Transverse colon (tissue), 4 donors: ENCODE measurements at regions not wholly inside any gene's neighbourhood (a gene's known extent, or its start where the extent isn't known, plus 50 kb on each side); places are given as distances from the start of the nearest gene placed in this dataset.

Source experiments
- DNase-seq: peaks from one replicate; pipeline ENCODE4 v3.0.0-alpha.2; 2019
- H3K27ac ChIP-seq, 4 donors: fragments of 200-600 bp; sonication (generic); 2 replicates each; pipeline ENCODE4 v1.5.1; 2016 to 2018; ENCODE audit warnings: inconsistent platforms in 4 of 4
- H3K27me3 ChIP-seq: fragments of 200-600 bp; sonication (generic); 2 replicates; pipeline ENCODE4 v1.5.1; 2017; ENCODE audit warnings: inconsistent platforms
- H3K36me3 ChIP-seq, 4 donors: fragments of 200-600 bp; sonication (generic); 2 replicates each; pipeline ENCODE4 v1.5.1; 2017 to 2019; ENCODE audit warnings: inconsistent platforms in 4 of 4
- H3K4me1 ChIP-seq, 4 donors: fragments of 200-600 bp; sonication (generic); 2 replicates each; pipeline ENCODE4 v1.5.1; 2017 to 2020; ENCODE audit warnings: inconsistent platforms in 4 of 4
- H3K4me3 ChIP-seq, 4 donors: fragments of 200-600 bp; sonication (generic); 1 replicate in 1 of 4; 2 replicates in 3 of 4; pipeline versions ENCODE4 v1.5.1 to v1.6.1; 2017 to 2019; ENCODE audit warnings: inconsistent platforms in 4 of 4
- H3K9me3 ChIP-seq, 2 donors: fragments of 200-600 bp; sonication (generic); 2 replicates each; pipeline ENCODE4 v1.5.1; 2017 to 2019; ENCODE audit warnings: inconsistent platforms in 2 of 2
- EP300 ChIP-seq: sonication (generic); formaldehyde crosslinking; IDR thresholded peaks from one replicate; pipeline ENCODE4 v1.6.1; 2017; ENCODE audit warnings: antibody characterized with exemption, low read depth
- POLR2A ChIP-seq: fragments of 450-650 bp; IDR thresholded peaks from one replicate; pipeline ENCODE4 v1.6.1; 2016; ENCODE audit warnings: antibody characterized with exemption, mild to moderate bottlenecking, moderate library complexity
- POLR2AphosphoS5 ChIP-seq, 3 donors: sonication (generic); formaldehyde crosslinking; IDR thresholded peaks; one replicate each; pipeline ENCODE4 v1.6.1; 2016; ENCODE audit warnings: antibody characterized with exemption in 3 of 3
- WGBS, 2 donors: methylation state at CpG; one replicate each; pipeline ENCODE4 v1.1.5; 2018; ENCODE audit warnings: low coverage in 1 of 2; 5-methylcytosine and 5-hydroxymethylcytosine counted together
- in situ Hi-C, 4 donors: fragments of 200-750 bp; cut with MboI; loops; one replicate each; pipeline versions ENCODE4 v1.15.0 to v1.15.1; 2017; ENCODE audit warnings: low sequenced_read_pairs in 3 of 4, low pct_ligation_motif_present in 1 of 4, low pct_unique_long_range_greater_than_20kb in 1 of 4
- intact Hi-C: fragments of 100-400 bp; cut with DNase I; formaldehyde crosslinking; loops from one replicate; pipeline ENCODE4 v1.15.1; 2023; ENCODE audit warnings: low total_unique reads
- TF ChIP-seq, protein P1 (sequence below), 5 experiments: fragments of 200-600 bp in 3 of 5; fragments of 450-650 bp in 2 of 5; sonication (generic) in 3 of 5; IDR thresholded peaks; 1 replicate in 2 of 5; 2 replicates in 3 of 5; pipeline ENCODE4 v1.5.1; 2016 to 2017; ENCODE audit warnings: antibody characterized with exemption in 5 of 5, inconsistent platforms in 3 of 5, mild to moderate bottlenecking in 2 of 5, moderate library complexity in 1 of 5

GRCh38 chr12:41881891-41882805 lies 262.5 kb downstream of the GXYLT1 start:
- H3K36me3 ChIP-seq = no peaks in the 10 kb centered on the region
- no peak for TF ChIP-seq POLR2AphosphoS5 (IDR thresholded peaks at IDR 0.05)
- no peak for TF ChIP-seq EP300
- TF ChIP-seq POLR2A = no peak
- TF ChIP-seq, protein P1, sequence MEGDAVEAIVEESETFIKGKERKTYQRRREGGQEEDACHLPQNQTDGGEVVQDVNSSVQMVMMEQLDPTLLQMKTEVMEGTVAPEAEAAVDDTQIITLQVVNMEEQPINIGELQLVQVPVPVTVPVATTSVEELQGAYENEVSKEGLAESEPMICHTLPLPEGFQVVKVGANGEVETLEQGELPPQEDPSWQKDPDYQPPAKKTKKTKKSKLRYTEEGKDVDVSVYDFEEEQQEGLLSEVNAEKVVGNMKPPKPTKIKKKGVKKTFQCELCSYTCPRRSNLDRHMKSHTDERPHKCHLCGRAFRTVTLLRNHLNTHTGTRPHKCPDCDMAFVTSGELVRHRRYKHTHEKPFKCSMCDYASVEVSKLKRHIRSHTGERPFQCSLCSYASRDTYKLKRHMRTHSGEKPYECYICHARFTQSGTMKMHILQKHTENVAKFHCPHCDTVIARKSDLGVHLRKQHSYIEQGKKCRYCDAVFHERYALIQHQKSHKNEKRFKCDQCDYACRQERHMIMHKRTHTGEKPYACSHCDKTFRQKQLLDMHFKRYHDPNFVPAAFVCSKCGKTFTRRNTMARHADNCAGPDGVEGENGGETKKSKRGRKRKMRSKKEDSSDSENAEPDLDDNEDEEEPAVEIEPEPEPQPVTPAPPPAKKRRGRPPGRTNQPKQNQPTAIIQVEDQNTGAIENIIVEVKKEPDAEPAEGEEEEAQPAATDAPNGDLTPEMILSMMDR (IDR thresholded peaks at IDR 0.05) = no peak
- no peaks in the 10 kb centered on the region for H3K4me1 ChIP-seq
- intact Hi-C loops (no loop called here), in situ Hi-C loops (no loop called here)
- H3K4me3 ChIP-seq = no peak overlapping the region
- H3K27ac ChIP-seq = no peak overlapping the region
- DNase-seq = no peak
- H3K9me3 ChIP-seq = no peaks in the 10 kb centered on the region
- 79 to 90% methylated on average over 4 to 5 of the region's 5 CpGs for WGBS, 2 donors
- no peaks in the 10 kb centered on the region for H3K27me3 ChIP-seq

- no peaks in the 10 kb centered on the region for H3K4me1 ChIP-seq
- no peak for DNase-seq
- no peaks in the 10 kb centered on the region for H3K9me3 ChIP-seq
- no peaks in the 10 kb centered on the region for H3K27me3 ChIP-seq
- WGBS, 2 donors = 61 to 71% methylated on average over 1 to 2 of the region's 2 CpGs
- in situ Hi-C loops = no loop called here
- no peaks in the 10 kb centered on the region for H3K36me3 ChIP-seq
- no peak overlapping the region for H3K4me3 ChIP-seq
- TF ChIP-seq EP300 = no peak
- TF ChIP-seq POLR2AphosphoS5 (IDR thresholded peaks at IDR 0.05) = no peak
- TF ChIP-seq, protein P1 (IDR thresholded peaks at IDR 0.05) = no peak
- no peak for TF ChIP-seq POLR2A
- intact Hi-C loops = no loop called here
- H3K27ac ChIP-seq = no peak overlapping the region
These were observed 275.2 kb downstream of the GXYLT1 start for GRCh38 chr12:41869432-41869831.

DNA sequence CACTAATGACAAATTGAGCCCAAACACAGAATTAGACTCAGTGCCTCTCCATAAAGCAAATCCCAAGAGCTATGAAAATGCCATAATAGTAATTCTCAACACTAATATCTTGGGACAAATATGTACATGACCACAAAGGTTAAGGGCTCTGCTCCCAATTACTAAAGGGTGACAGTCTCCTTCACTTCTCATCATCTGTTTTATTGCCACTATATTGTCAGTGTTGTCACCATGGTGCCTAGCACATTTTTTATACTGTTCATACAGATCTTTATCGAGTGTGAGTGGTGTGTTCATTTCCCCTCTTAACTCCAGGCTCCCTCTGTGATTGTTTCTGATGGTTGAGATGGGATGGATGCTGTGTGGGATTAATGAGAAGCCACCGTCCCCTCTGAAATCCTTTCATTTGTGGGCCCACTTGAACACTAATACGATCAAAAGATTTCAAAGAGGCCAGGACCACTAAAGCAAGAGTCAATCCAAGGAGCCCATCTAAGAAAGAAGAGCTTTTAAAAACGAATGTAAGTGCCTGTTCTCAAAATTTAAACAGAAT lies 277.7 kb downstream of the GXYLT1 start:
- DNase-seq = no peak
- H3K9me3 ChIP-seq = no peaks in the 10 kb centered on the region
- TF ChIP-seq POLR2A (no peak), EP300 (no peak), POLR2AphosphoS5 (IDR thresholded peaks at IDR 0.05) (no peak)
- TF ChIP-seq, protein P1 (IDR thresholded peaks at IDR 0.05) = no peak
- no peak overlapping the region for H3K4me3 ChIP-seq
- 0 to 70% methylated on average over 1 to 4 of the region's 4 CpGs for WGBS, 2 donors
- H3K4me1 ChIP-seq = no peaks in the 10 kb centered on the region
- no peaks in the 10 kb centered on the region for H3K36me3 ChIP-seq
- in situ Hi-C loops = no loop called here
- intact Hi-C loops = no loop called here
- H3K27ac ChIP-seq = no peak overlapping the region
- H3K27me3 ChIP-seq = no peaks in the 10 kb centered on the region

DNA sequence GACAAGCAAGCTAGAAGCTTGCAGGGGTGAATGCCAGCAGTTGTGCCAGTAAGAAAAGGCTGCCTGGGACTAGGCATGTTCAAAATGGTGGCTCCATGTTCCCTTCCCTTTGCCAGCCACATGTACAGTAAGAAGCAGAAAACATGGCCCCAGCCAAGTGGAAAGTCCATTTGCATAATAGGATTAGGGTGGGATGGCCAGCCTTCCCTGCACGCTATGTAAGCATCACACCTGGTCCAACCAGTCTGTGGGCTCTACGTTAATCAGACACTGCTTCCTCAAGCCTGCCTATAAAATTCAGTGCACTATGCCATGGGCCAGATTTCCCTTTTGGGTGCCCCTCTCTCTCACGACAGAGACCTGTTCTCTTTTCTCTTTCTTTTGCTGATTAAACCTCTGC lies 288.4 kb downstream of the GXYLT1 start:
- no peak overlapping the region for H3K27ac ChIP-seq
- TF ChIP-seq POLR2A = no peak
- TF ChIP-seq, protein P1 (IDR thresholded peaks at IDR 0.05) = no peak
- no peak for TF ChIP-seq EP300
- TF ChIP-seq POLR2AphosphoS5 (IDR thresholded peaks at IDR 0.05) = no peak
- no peaks in the 10 kb centered on the region for H3K4me1 ChIP-seq
- no peak overlapping the region for H3K4me3 ChIP-seq
- 46 to 50% methylated on average over 1 to 3 of the region's 3 CpGs for WGBS, 2 donors
- in situ Hi-C loops = no loop called here
- DNase-seq = no peak
- H3K27me3 ChIP-seq = no peaks in the 10 kb centered on the region
- no peaks in the 10 kb centered on the region for H3K36me3 ChIP-seq
- intact Hi-C loops = no loop called here
- H3K9me3 ChIP-seq = no peaks in the 10 kb centered on the region
